ENCODE measurements at regions not wholly inside any gene's neighbourhood (a gene's known extent, or its start where the extent isn't known, plus 50 kb on each side); places are given as distances from the start of the nearest gene placed in this dataset.

DNA sequence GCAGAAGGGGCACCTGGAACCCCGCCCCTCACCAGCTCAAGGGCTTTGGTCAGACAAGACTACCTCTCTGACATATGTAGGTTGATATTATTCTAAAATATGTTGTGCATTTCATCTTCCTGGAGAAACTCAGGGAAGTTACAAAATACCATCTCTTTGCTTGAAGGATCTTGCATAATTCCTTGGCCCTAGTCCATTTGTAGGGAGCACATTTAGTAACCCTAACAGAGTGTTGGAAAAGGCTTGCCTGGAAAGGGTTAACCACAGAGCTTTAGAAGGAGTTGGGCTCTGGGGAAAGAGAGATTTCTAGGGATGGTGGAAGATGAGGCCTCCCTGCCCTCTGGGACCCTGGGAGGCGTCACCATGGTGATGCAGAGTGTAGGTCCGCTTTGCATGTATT lies 143.0 kb upstream of the SLC1A4 start:
- FAIRE-seq (no peak), DNase-seq (ENCODE audit: insufficient read length, low spot score) (no peak)

DNA sequence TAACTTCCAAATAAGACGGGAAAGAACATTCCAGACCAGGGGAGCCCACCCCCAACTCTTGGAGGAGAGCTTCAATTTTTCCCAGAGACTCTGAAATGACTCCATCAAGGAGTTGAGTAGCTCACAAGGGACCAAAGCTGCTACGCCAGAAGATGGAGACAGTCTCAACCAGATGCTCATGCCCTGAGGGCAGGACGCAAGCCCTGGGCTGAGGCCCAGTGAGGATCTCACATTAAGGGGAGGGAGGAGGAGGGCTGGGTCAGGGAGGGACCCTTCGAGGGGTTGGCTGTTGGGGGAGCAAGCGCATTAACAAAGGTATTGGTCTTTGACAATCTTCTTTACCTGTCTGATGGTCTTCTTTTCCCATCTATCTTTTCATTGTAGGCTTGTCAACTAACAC lies 141.3 kb upstream of the SLC1A4 start:
- no peak for FAIRE-seq
- no peak for DNase-seq (ENCODE audit: insufficient read length, low spot score)

- no peak for FAIRE-seq
These were observed 140.8 kb upstream of the SLC1A4 start for GRCh38 chr2:64848363-64848762.

GRCh38 chr2:64848945-64849344 lies 140.3 kb upstream of the SLC1A4 start:
- DNase-seq (ENCODE audit: insufficient read length, low spot score), result no peak
- no peak for FAIRE-seq

More at GRCh38 chr2:64848363-64848762, 140.8 kb upstream of the SLC1A4 start:
- DNase-seq (ENCODE audit: insufficient read length, low spot score), result no peak

GRCh38 chr2:64850642-64851041 lies 138.6 kb upstream of the SLC1A4 start:
- no peak for DNase-seq (ENCODE audit: insufficient read length, low spot score)
- no peak for FAIRE-seq

- DNase-seq (ENCODE audit: insufficient read length, low spot score) (no peak), FAIRE-seq (no peak)
These were observed 136.4 kb upstream of the SLC1A4 start for GRCh38 chr2:64852771-64853241.

DNA sequence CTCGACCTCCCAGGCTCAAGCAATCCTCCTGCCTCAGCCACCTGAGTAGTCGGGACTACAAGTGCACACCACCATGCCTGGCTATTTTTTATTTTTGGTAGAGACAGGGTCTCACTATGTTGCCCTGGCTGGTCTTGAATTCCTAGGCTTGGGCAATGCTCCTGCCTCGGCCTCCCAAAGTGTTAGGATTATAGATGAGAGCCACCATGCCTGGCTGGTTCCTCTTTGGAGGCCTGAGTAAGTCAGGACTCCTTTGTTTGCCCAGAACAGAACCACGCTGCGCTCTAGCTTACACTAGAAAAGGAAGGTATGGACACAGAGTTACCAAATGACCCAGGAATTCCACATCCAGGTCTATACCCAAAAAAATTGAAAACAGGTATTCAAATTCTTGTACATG lies 135.9 kb upstream of the SLC1A4 start:
- no peak for FAIRE-seq
- no peak for DNase-seq (ENCODE audit: insufficient read length, low spot score)

- DNase-seq (ENCODE audit: insufficient read length, low spot score), result no peak
- FAIRE-seq, result no peak
These were observed 135.3 kb upstream of the SLC1A4 start for GRCh38 chr2:64853894-64854293.

- no peak for DNase-seq (ENCODE audit: insufficient read length, low spot score)
- no peak for FAIRE-seq
These were observed 134.4 kb upstream of the SLC1A4 start for GRCh38 chr2:64854773-64855237.

DNA sequence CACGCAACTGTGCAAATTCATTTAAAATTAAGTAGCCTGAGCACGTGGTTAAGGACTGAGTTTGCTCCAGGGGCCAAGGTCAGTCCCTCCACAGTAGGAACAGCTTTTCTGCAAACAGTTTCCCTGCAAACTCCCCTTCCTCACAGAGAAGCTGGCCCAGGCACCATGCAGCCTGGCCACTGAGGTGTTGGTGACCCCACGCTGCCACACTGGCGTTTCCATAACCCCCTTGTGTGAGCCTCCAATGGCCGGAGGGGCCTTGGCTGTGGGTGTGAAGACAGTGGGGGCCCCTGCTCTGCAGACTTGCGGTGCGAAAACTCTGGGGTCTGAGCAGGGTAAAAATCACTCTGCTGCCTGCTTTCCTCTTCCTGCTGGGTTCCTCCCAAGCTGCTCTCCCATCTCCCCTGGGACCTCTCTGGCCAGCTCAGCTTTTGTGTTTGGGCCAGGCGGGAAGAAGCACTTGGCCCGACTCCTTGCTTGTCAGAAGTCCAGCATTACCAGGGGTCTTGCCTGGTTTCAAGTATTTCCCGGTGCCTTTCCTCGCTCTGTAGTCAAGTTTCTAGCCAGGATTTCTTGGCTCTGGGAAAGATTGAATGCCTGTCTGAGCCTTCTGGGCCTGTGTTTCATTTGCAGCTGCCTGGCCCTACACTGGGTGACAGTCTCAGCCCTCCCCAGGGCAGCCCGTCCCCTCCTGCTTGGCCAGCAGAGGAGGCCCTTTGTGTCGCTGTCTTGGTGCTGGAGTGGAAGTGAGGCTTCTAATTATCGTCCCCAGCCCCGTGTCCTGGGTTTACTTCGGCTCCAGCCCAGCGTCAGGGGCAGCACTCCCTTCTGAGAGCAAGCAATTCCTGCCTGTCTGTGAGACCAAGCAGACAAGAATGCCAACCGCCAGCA lies 131.4 kb upstream of the SLC1A4 start:
- no peak for DNase-seq (ENCODE audit: insufficient read length, low spot score)
- no peak for FAIRE-seq

DNA sequence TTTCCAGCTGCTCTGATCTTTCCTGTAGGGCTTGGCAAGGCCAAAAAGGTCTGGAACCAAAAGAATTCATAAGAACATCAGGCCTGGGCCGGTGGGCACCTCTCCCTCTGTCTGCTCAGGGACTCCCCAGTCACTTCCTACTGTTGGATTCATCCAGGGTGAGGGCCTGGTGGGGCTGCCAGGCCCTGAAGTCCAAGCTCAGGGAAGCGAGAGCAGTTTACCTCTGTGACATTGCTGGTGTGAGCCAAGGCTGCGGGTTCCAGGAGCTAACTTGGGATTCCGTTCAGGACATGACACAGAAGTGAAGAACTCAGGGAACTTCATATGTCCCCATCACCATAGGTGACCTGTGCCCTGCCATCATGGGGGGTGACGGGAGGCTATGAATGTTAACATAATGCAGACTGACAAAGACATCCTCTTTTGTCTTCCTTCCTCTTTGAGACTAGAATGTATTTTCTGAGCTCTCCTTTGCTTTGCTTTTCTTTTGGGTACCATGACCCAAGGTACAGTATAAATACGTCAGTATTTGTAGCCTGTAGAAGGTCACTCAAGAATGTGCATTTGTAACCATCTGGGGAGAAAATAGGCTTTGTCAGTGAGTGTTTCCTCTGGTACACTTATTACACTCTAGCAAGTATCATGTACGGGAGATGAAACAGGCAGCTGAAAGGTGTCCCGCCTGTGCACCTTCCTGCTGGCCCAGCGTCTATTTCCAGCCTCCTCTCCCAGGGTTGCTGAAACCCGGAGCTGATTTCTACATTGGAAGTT lies 130.5 kb upstream of the SLC1A4 start:
- FAIRE-seq, result peak; percentile 51

GRCh38 chr2:64859312-64860212 lies 129.6 kb upstream of the SLC1A4 start:
- FAIRE-seq (peak; percentile 21), DNase-seq (ENCODE audit: insufficient read length, low spot score) (peak; percentile 36)

More for the DNA sequence above, 130.5 kb upstream of the SLC1A4 start:
- no peak for DNase-seq (ENCODE audit: insufficient read length, low spot score)

DNA sequence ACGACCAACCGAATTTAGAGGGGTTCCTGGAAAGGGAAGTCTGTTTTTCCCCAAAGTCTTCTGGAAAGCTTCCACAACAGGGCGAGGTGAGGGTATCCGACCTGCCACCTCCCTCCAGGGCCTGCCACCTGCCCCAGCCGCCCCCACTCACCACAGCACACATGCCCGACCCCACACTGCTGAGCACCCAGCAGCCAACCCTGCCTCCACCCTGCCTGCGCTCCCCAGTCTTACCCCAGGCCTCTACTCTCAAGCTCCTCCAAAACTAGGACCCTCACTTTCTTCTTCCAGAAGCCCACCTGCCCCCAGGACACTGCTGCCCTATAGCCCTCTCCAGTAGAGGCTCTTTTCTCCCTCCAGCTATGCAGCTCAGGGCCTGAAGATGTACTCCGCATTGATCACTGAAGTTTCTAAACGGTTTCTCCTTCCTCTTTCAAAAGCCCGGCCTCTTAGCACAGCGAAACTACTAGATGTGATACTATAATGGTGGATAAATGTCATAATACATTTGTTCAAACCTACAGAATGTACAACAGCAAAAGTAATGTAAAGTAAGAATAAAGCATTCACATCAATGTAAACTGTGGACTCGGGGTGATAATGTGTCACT lies 128.8 kb upstream of the SLC1A4 start:
- peak; percentile 60 for FAIRE-seq

GRCh38 chr2:64860936-64861335 lies 128.3 kb upstream of the SLC1A4 start:
- FAIRE-seq, result no peak

More for the DNA sequence above, 128.8 kb upstream of the SLC1A4 start:
- DNase-seq (ENCODE audit: insufficient read length, low spot score), result no peak

GRCh38 chr2:64861452-64862397 lies 127.5 kb upstream of the SLC1A4 start:
- FAIRE-seq, result peak; percentile 58

More at GRCh38 chr2:64860936-64861335, 128.3 kb upstream of the SLC1A4 start:
- no peak for DNase-seq (ENCODE audit: insufficient read length, low spot score)

GRCh38 chr2:64862623-64863022 lies 126.6 kb upstream of the SLC1A4 start:
- FAIRE-seq, result peak; percentile 42
- DNase-seq (ENCODE audit: insufficient read length, low spot score), result no peak

More at GRCh38 chr2:64861452-64862397, 127.5 kb upstream of the SLC1A4 start:
- no peak for DNase-seq (ENCODE audit: insufficient read length, low spot score)

DNA sequence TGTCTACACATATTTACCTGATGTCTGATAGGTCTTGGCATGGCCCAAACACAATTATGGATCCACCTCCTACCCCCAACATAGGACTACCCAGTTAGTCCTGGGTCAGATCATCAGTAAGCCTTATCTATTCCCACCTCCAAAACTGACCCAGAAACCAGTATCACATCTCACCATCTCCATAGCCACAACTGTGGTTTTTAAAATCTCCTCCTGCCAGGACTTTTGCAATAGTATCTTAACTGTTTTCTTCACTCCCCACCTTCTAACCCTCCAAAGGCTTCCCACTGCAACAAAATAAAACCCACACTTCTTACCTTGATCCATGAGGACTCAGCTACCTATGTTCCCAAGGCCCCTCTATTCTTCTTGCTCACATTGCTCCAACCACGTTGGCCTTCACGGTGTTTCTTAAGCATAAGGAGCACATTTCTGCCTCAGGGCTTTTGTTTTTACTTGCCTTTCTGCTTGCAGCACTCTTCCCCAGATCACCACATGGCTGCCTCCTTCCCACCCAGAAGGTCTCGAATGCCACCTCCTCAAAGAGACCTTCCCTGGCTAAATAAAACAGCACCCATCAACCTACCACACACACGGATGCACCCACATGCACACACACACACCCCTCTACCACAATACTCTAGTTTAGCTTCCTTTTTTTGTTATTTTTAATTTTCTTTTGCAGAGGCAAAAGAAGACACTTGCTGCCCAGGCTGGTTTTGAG lies 125.9 kb upstream of the SLC1A4 start:
- FAIRE-seq, result no peak
- DNase-seq (ENCODE audit: insufficient read length, low spot score), result no peak
